ENCODE measurements at regions not wholly inside any gene's neighbourhood (a gene's known extent, or its start where the extent isn't known, plus 50 kb on each side); places are given as distances from the start of the nearest gene placed in this dataset.
"Not testable (repeated sequence)": the region's sequence is repeated elsewhere in the genome, so short reads cannot be mapped to it uniquely, and the experiment has no call there.

DNA sequence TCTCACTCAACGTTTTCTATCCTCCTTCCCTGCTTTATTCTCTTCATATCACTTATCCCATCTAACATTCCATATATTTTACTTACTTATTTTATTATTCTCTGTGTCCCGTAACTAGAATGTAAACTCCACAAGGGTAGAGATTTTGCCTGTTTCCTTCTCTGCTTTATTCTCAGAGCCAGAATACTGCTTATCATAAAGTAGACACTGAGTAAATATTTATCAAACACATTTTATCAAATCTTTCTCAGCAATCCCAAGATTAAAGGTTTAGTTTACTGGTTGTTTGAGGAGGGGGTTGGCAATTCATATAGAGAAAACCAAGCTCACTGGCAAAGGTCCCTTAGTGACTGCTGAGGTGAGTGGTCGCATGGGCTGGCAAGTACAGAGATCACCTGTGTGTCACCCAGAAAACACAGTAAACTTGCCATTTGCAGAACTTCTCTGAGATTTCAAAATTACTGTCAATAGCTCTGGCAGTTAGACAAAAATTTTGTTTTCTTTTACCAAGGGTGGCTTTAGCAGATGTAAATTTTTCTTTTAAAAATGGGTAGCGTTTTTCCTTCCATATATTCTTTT, 662.4 kb downstream of the UTRN start:
- Histone ChIP-seq H3K27ac (ENCODE audit: insufficient read depth, low read length, poor library complexity, severe bottlenecking) (no peak overlapping the region), H3K9me3 (ENCODE audit: control insufficient read depth, low read length) (no peaks in the 10 kb centered on the region), H3K36me3 (ENCODE audit: control insufficient read depth, insufficient read depth, low read length) (no peaks in the 10 kb centered on the region), H3K27me3 (replicated peaks; ENCODE audit: control insufficient read depth, insufficient read depth, low read length, poor library complexity, severe bottlenecking) (no peaks in the 10 kb centered on the region), H3K4me3 (ENCODE audit: insufficient read depth, low read depth, low read length, poor library complexity, severe bottlenecking) (no peak overlapping the region), H3K4me1 (ENCODE audit: control insufficient read depth, insufficient read depth, low read length, poor library complexity, severe bottlenecking) (no peaks in the 10 kb centered on the region)
- DNase-seq: no peak

DNA sequence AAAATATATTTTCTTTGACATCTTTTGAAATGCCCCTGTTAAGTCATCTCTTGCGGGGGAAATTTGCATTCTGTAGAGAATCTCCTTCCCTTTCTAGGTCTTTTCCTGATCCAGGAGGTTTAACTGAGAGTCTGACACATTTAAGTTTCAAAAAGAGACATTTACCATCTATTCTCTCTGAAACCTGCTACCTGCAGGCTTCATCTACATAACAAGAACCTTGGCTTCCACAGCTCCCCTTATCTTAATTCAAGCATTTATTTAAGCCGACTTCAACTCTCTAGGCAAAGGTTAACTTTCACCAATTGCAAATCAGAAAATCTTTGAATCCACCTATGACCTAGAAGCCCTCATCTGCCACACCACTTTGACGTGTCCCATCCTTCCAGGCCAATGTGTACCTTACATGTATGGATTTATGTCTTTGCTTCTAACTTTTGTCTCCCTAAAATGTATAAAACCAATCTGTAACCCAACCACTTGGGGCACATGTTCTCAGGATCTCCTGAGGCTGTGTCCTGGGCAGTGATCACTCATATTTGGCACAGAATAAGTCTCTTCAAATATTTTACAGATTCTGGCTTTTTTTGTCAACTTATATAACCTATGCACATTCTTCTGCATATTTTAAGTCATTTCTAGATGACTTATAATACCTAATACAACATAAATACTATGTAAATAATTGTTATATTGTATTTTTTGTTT, 666.7 kb downstream of the UTRN start:
- H3K27me3 ChIP-seq (replicated peaks; ENCODE audit: control insufficient read depth, insufficient read depth, low read length, poor library complexity, severe bottlenecking): no peaks in the 10 kb centered on the region
- H3K27ac ChIP-seq (ENCODE audit: insufficient read depth, low read length, poor library complexity, severe bottlenecking): no peak overlapping the region
- no peaks in the 10 kb centered on the region for H3K9me3 ChIP-seq (ENCODE audit: control insufficient read depth, low read length)
- H3K4me3 ChIP-seq (ENCODE audit: insufficient read depth, low read depth, low read length, poor library complexity, severe bottlenecking): no peak overlapping the region
- H3K4me1 ChIP-seq (ENCODE audit: control insufficient read depth, insufficient read depth, low read length, poor library complexity, severe bottlenecking): no peaks in the 10 kb centered on the region
- no peak for DNase-seq
- no peaks in the 10 kb centered on the region for H3K36me3 ChIP-seq (ENCODE audit: control insufficient read depth, insufficient read depth, low read length)

DNA sequence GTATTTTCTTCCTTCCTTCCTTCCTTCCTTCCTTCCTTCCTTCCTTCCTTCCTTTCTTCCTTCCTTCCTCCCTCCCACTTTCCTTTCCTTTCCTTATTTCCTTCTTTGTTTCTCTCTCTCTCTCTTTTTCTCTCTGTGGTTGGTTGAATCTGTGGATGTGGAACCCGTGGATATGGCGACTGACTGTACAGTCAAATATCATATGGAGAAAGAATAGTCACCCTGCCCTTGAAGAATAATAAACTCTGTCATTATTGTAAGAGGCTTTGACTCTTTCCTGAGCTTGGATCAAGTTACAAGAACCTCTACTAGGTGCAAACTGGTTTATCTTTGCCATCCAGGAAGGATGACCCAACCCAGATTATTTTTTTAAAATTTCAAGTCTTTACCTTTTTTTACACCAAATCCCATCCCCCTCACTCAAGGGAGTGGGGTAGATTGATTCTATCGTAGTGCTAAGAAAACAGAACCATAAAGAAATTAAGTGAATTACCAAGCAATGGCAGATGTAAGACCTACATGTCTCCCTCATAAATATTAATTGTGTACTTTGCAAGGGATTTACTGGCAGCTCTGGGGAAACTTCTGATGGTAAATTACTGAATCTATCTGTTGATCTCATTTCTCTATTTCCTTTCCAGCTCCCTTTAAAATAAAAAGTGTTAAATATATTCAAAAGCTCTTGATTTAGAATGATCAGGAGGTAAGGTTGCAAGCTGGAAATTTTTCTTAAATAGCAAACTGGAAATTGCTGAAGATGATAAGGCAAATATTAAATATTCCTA, 667.5 kb downstream of the UTRN start:
- Histone ChIP-seq H3K36me3 (ENCODE audit: control insufficient read depth, insufficient read depth, low read length) (no peaks in the 10 kb centered on the region), H3K4me1 (ENCODE audit: control insufficient read depth, insufficient read depth, low read length, poor library complexity, severe bottlenecking) (no peaks in the 10 kb centered on the region), H3K4me3 (ENCODE audit: insufficient read depth, low read depth, low read length, poor library complexity, severe bottlenecking) (no peak overlapping the region), H3K27me3 (replicated peaks; ENCODE audit: control insufficient read depth, insufficient read depth, low read length, poor library complexity, severe bottlenecking) (no peaks in the 10 kb centered on the region), H3K27ac (ENCODE audit: insufficient read depth, low read length, poor library complexity, severe bottlenecking) (no peak overlapping the region), H3K9me3 (ENCODE audit: control insufficient read depth, low read length) (no peaks in the 10 kb centered on the region)
- DNase-seq: no peak

DNA sequence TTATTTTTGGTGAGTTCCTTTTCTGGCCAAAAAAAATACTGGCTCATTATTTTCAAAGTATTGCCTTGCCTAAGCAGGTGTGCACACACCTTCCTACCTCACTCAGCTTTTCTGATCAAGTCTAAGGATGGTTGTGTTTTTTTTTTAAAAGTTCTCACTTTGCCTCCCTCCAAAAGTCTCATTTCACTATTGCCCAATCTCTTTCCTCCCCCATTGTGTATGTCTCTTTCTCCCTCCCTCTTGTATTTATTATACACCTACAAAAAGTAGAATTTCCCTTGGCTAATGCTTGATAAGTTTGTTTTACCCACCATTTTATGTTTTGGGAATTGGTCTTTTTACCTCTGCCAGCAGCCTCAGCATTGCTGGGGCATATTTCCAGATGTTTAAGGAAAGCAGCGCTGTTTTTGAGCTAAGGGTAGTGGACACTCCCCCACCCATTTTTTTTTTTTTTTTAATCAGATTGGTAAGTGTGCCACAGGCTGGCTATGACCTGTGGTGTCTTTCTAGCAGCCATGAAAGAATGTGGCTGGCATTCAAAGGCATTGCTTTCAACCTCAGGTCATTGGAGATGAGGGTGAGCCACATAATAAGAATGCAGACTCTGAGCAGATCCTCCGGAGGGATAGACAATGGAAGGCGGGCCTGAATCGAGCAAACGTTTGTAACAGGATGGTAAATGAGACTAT, 668.6 kb downstream of the UTRN start:
- Histone ChIP-seq H3K27me3 (replicated peaks; ENCODE audit: control insufficient read depth, insufficient read depth, low read length, poor library complexity, severe bottlenecking) (no peaks in the 10 kb centered on the region), H3K27ac (ENCODE audit: insufficient read depth, low read length, poor library complexity, severe bottlenecking) (no peak overlapping the region), H3K4me3 (ENCODE audit: insufficient read depth, low read depth, low read length, poor library complexity, severe bottlenecking) (no peak overlapping the region), H3K4me1 (ENCODE audit: control insufficient read depth, insufficient read depth, low read length, poor library complexity, severe bottlenecking) (no peaks in the 10 kb centered on the region), H3K36me3 (ENCODE audit: control insufficient read depth, insufficient read depth, low read length) (no peaks in the 10 kb centered on the region), H3K9me3 (ENCODE audit: control insufficient read depth, low read length) (no peaks in the 10 kb centered on the region)
- no peak for DNase-seq

DNA sequence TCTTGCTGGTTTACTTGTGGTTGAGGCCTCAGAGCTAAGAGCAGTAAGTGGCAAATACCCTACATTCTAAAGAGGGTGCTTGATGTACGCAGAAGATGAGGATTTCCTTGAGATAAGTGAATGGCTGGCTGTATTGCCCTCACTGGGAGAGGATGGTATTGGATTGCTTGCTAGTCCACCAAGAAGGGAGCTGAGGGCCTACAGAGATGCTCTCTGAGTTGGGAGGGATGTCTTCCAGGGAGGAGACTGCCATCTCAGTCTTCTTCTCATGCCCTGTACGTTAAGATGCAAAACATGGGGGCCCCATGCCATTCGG, 669.1 kb downstream of the UTRN start:
- H3K4me1 ChIP-seq (ENCODE audit: control insufficient read depth, insufficient read depth, low read length, poor library complexity, severe bottlenecking): no peaks in the 10 kb centered on the region
- H3K36me3 ChIP-seq (ENCODE audit: control insufficient read depth, insufficient read depth, low read length): no peaks in the 10 kb centered on the region
- no peak for DNase-seq
- H3K27ac ChIP-seq (ENCODE audit: insufficient read depth, low read length, poor library complexity, severe bottlenecking): no peak overlapping the region
- H3K4me3 ChIP-seq (ENCODE audit: insufficient read depth, low read depth, low read length, poor library complexity, severe bottlenecking): no peak overlapping the region
- no peaks in the 10 kb centered on the region for H3K9me3 ChIP-seq (ENCODE audit: control insufficient read depth, low read length)
- no peaks in the 10 kb centered on the region for H3K27me3 ChIP-seq (replicated peaks; ENCODE audit: control insufficient read depth, insufficient read depth, low read length, poor library complexity, severe bottlenecking)

DNA sequence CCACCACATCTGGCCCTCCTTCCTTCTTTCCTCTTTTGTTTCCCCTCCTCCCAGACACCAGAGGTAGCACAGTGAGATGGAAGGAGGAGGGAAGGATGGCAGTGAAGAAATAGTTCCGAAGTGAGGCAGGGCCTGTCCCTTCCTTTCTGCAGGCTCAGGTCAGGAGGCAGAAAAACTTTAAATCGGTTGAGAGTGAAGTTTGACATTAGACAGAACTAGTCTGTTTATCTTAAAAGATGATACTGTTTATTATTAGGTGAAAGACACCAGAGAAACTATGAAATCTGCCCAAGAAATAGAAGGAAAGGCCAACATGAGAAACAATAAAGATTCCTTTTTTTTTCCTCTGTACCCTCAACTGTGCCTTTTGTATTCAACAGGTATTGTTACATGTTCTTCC, 670.3 kb downstream of the UTRN start:
- DNase-seq: no peak
- no peaks in the 10 kb centered on the region for H3K36me3 ChIP-seq (ENCODE audit: control insufficient read depth, insufficient read depth, low read length)
- H3K4me3 ChIP-seq (ENCODE audit: insufficient read depth, low read depth, low read length, poor library complexity, severe bottlenecking): no peak overlapping the region
- H3K27ac ChIP-seq (ENCODE audit: insufficient read depth, low read length, poor library complexity, severe bottlenecking): no peak overlapping the region
- H3K9me3 ChIP-seq (ENCODE audit: control insufficient read depth, low read length): no peaks in the 10 kb centered on the region
- no peaks in the 10 kb centered on the region for H3K4me1 ChIP-seq (ENCODE audit: control insufficient read depth, insufficient read depth, low read length, poor library complexity, severe bottlenecking)
- no peaks in the 10 kb centered on the region for H3K27me3 ChIP-seq (replicated peaks; ENCODE audit: control insufficient read depth, insufficient read depth, low read length, poor library complexity, severe bottlenecking)

DNA sequence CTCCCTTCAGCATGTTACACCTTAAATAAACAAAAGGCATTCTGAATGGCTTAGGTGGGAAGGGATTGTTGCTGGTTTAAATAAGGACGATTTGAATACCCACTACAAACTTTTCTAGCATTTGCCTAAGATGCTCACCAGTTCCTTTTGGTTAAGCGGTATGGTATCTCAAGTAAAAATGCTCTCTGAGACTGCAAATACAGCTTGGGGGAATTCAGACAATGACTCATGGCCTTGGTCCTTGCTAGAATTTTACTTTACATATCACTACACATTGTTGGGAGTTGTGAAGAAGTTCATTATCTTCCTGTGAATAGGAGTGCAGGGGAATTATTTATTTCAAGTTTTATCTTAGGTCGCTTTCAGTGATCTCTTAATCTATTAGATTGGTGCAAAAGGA, 670.7 kb downstream of the UTRN start:
- no peak for DNase-seq
- Histone ChIP-seq H3K9me3 (ENCODE audit: control insufficient read depth, low read length) (no peaks in the 10 kb centered on the region), H3K27ac (ENCODE audit: insufficient read depth, low read length, poor library complexity, severe bottlenecking) (no peak overlapping the region), H3K4me3 (ENCODE audit: insufficient read depth, low read depth, low read length, poor library complexity, severe bottlenecking) (no peak overlapping the region), H3K27me3 (replicated peaks; ENCODE audit: control insufficient read depth, insufficient read depth, low read length, poor library complexity, severe bottlenecking) (no peaks in the 10 kb centered on the region), H3K36me3 (ENCODE audit: control insufficient read depth, insufficient read depth, low read length) (no peaks in the 10 kb centered on the region), H3K4me1 (ENCODE audit: control insufficient read depth, insufficient read depth, low read length, poor library complexity, severe bottlenecking) (no peaks in the 10 kb centered on the region)

DNA sequence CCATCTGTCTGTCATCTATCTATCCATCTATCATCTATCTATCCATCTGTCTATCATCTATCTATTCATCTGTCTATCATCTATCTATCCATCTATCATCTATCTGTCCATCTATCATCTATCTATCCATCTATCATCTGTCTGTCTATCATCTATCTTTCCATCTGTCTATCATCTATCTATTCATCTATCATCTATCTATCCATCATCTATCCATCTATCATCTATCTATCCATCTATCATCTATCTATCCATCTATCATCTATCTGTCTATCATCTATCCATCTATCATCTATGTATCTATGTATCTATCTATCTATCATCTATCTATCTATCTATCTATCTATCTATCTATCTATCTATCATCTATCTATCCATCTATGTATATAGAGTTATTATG, 671.6 kb downstream of the UTRN start:
- H3K4me1 ChIP-seq (ENCODE audit: control insufficient read depth, insufficient read depth, low read length, poor library complexity, severe bottlenecking); H3K27me3 ChIP-seq (replicated peaks; ENCODE audit: control insufficient read depth, insufficient read depth, low read length, poor library complexity, severe bottlenecking); H3K36me3 ChIP-seq (ENCODE audit: control insufficient read depth, insufficient read depth, low read length); H3K9me3 ChIP-seq (ENCODE audit: control insufficient read depth, low read length); DNase-seq; H3K4me3 ChIP-seq (ENCODE audit: insufficient read depth, low read depth, low read length, poor library complexity, severe bottlenecking); H3K27ac ChIP-seq (ENCODE audit: insufficient read depth, low read length, poor library complexity, severe bottlenecking): not testable (repeated sequence)

DNA sequence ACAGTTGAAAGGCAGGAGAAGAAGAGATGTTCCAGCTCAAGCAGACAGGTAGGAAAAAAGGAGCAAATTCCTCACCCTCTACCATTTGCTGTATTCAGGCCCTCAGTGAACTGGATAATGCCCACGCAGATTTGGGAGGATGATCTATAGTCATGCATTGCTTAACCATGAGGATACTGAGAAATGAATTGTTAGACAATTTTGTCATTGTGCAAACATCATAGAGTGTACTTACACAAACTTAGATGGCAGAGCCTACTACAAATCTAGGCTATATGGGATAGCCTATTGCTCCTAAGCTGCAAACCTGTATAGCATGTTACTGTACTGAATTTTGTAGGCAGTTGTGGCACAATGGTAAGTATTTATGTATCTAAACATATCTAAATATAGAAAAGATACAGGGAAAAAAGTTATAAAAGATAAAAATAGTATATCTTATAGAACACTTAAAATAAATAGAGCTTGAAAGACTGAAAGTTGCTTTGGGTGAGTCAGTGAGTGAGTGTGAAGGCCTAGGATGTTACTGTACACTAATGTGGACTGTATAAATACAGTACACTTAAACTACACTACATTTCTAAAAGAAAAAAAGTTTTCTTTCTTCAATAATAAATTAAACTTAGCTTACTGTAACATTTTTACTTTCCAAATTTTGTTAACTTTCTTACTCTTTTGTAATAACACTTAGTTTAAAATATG, 672.3 kb downstream of the UTRN start:
- Histone ChIP-seq H3K36me3 (ENCODE audit: control insufficient read depth, insufficient read depth, low read length) (no peaks in the 10 kb centered on the region), H3K27me3 (replicated peaks; ENCODE audit: control insufficient read depth, insufficient read depth, low read length, poor library complexity, severe bottlenecking) (no peaks in the 10 kb centered on the region), H3K4me3 (ENCODE audit: insufficient read depth, low read depth, low read length, poor library complexity, severe bottlenecking) (no peak overlapping the region), H3K27ac (ENCODE audit: insufficient read depth, low read length, poor library complexity, severe bottlenecking) (no peak overlapping the region), H3K4me1 (ENCODE audit: control insufficient read depth, insufficient read depth, low read length, poor library complexity, severe bottlenecking) (no peaks in the 10 kb centered on the region), H3K9me3 (ENCODE audit: control insufficient read depth, low read length) (no peaks in the 10 kb centered on the region)
- DNase-seq: no peak

Measured in effector memory CD4-positive, alpha-beta T cell (primary cell).